Lower leg skin (tissue), 4 donors: ENCODE measurements at regions not wholly inside any gene's neighbourhood (a gene's known extent, or its start where the extent isn't known, plus 50 kb on each side); places are given as distances from the start of the nearest gene placed in this dataset.

ENCODE experiments used
- DNase-seq, 2 donors: peaks; one replicate each; pipeline ENCODE4 v3.0.0-alpha.2; 2019; ENCODE audit warnings: low spot score in 2 of 2
- H3K4me3 ChIP-seq: fragments of 200-600 bp; sonication (generic); 2 replicates; pipeline ENCODE4 v1.5.1; 2017; ENCODE audit warnings: mild to moderate bottlenecking, low read depth; ENCODE audit not compliant: poor library complexity, severe bottlenecking
- POLR2A ChIP-seq, 2 donors: fragments of 450-650 bp; IDR thresholded peaks; one replicate each; pipeline ENCODE4 v1.6.1; 2016 to 2017; ENCODE audit warnings: antibody characterized with exemption in 2 of 2, mild to moderate bottlenecking in 1 of 2, moderate library complexity in 1 of 2
- WGBS, 2 donors: methylation state at CpG; one replicate each; pipeline ENCODE4 v1.1.5; 2018; 5-methylcytosine and 5-hydroxymethylcytosine counted together
- intact Hi-C: fragments of 100-400 bp; cut with DNase I; formaldehyde crosslinking; loops from one replicate; pipeline ENCODE4 v1.15.0; 2023; ENCODE audit warnings: low total_unique reads
- TF ChIP-seq, protein P1 (sequence below), 3 donors: fragments of 450-650 bp; IDR thresholded peaks; one replicate each; pipeline ENCODE4 v1.5.1; 2016; ENCODE audit warnings: antibody characterized with exemption in 3 of 3, mild to moderate bottlenecking in 3 of 3, moderate library complexity in 2 of 3

DNA sequence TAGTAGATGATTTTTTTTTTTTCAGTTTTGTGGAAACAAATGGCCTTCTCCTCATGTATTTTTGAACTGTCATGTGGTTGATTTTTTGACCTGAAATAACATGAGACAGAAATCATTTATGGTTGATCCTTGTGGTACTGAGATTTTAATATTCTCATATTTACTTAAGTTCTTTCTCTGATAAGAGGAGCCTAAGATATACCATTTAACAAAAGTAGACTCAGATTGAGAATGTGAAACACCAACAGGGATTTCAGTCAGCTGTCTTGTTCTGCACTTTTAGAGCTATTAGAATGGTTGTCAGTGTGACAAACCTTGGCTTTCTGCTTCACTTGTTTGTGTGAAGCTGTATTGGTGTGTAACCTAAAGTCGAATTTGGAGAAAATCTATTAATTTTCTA, 575.7 kb downstream of the SPOCK3 start:
- 68 to 73% methylated on average over 1 of the region's 1 CpG for WGBS, 2 donors
- TF ChIP-seq, protein P1, sequence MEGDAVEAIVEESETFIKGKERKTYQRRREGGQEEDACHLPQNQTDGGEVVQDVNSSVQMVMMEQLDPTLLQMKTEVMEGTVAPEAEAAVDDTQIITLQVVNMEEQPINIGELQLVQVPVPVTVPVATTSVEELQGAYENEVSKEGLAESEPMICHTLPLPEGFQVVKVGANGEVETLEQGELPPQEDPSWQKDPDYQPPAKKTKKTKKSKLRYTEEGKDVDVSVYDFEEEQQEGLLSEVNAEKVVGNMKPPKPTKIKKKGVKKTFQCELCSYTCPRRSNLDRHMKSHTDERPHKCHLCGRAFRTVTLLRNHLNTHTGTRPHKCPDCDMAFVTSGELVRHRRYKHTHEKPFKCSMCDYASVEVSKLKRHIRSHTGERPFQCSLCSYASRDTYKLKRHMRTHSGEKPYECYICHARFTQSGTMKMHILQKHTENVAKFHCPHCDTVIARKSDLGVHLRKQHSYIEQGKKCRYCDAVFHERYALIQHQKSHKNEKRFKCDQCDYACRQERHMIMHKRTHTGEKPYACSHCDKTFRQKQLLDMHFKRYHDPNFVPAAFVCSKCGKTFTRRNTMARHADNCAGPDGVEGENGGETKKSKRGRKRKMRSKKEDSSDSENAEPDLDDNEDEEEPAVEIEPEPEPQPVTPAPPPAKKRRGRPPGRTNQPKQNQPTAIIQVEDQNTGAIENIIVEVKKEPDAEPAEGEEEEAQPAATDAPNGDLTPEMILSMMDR (IDR thresholded peaks at IDR 0.05): no peak
- no peak for TF ChIP-seq POLR2A (IDR thresholded peaks at IDR 0.05)
- no peak overlapping the region for H3K4me3 ChIP-seq
- DNase-seq: no peak
- intact Hi-C loops: no loop called here

DNA sequence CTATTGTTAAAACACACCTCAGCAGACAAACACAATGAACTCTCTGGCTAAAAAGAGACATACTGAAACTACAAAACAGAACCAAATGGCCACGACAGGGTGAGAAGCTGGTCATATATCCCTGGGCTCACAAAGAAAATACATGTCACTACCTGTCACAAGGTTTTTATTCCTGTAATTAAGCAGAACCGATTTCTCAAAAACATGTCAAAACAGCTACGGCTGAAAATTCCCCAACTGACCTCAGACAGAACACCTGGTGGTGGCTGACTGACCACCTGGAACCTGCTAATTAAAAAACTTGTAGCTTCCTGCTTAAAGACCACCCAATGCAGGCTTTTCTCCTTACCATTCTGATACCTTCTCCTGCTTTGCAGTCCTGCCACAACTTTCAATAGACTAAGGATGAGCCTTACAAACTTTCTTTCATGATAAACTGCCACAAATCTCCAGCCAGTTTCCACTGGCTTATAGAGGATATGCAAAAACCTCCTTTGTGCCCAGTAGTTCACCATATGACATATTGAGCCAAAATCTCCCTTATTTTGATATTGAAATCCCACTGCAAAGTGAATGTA, 571.9 kb downstream of the SPOCK3 start:
- TF ChIP-seq POLR2A (IDR thresholded peaks at IDR 0.05): no peak
- TF ChIP-seq, protein P1 (IDR thresholded peaks at IDR 0.05): no peak
- 35 to 36% methylated on average over 3 of the region's 3 CpGs for WGBS, 2 donors

DNA sequence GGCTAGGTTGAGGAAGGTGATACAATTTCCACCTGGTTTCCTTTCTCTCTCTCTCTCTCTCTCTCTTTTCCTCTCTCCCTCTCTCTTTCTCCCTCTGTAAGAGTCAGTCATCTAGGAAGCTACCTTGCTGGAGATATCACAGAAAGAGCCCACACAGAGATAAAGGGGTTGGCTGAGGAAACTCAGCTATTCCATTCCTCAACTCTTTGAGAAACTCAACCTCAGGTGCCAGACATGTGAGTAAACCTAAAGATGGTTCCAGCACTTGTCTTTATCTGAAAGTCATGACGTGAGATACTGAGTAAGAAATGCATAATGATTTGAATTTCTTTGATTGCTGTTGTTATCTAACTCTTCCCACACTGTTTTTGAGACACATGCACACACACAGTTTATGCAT, 564.0 kb downstream of the SPOCK3 start:
- WGBS, 2 donors: 37 to 56% methylated on average over 1 of the region's 1 CpG
- no peak overlapping the region for H3K4me3 ChIP-seq
- TF ChIP-seq, protein P1 (IDR thresholded peaks at IDR 0.05): no peak
- TF ChIP-seq POLR2A (IDR thresholded peaks at IDR 0.05): no peak
- no peak for DNase-seq
- intact Hi-C loops: no loop called here

More for the DNA sequence above, 571.9 kb downstream of the SPOCK3 start:
- intact Hi-C loops: no loop called here
- DNase-seq: no peak
- no peak overlapping the region for H3K4me3 ChIP-seq

DNA sequence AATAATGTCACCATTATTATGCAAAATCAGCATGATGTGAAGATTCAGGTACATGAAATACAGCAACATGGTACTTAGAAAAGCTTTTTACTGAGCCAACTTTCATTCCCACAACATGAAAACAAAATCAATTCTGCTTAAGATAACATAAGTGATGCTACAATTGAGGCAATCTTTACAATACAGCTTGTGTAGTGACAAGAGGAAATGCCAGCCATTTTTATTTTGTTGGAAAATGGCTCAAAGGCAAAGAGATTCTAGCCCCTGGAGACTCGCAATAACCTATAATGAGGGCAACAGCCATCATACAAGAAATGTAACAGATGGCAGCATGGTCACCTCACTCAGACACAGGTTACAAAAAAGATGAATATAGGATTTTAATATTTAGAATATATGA, 560.4 kb downstream of the SPOCK3 start:
- WGBS, 2 donors: 91 to 95% methylated on average over 1 of the region's 1 CpG
- no peak overlapping the region for H3K4me3 ChIP-seq
- no peak for DNase-seq
- TF ChIP-seq POLR2A (IDR thresholded peaks at IDR 0.05): no peak
- TF ChIP-seq, protein P1 (IDR thresholded peaks at IDR 0.05): no peak
- intact Hi-C loops: no loop called here

DNA sequence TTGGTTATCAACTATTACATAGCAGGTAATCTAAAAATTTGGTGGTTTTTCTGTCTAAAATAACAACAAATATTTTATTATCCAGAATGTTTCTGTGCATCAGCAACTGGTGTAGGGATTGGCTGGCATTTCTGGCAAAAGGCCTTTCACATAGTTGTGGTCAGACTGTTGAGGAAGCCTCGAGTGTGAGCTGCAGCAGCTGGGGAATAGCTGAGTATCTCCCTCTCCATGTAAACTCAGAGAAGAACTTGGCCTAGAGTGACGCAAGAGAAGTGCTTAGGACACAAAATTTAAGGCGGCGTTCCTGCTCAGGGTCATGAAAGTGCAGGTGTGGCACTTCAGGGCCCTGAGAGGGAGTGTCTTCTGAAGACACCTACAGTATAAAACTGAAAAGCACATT, 558.9 kb downstream of the SPOCK3 start:
- 56 to 60% methylated on average over 4 of the region's 4 CpGs for WGBS, 2 donors
- TF ChIP-seq POLR2A (IDR thresholded peaks at IDR 0.05): no peak
- TF ChIP-seq, protein P1 (IDR thresholded peaks at IDR 0.05): no peak
- DNase-seq: no peak
- H3K4me3 ChIP-seq: no peak overlapping the region
- intact Hi-C loops: no loop called here

DNA sequence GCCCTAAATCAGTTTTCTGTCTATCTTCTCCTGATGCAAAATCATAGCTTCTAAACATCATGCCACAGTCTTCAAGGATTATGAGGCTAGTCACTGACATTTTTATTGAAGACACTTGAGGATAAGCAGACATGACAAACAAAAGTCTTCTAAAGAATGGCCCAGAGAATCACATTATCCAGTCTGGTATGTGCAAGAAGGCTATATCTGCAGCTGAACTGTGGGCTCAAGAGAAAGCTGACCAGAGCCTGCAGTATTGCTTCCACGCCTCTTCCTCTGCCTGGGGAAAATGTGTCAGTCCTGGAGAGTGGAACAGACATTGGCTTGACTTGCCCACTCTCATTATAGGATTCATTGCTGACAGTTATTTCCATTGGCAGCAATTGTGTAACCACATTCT, 553.5 kb downstream of the SPOCK3 start:
- DNase-seq: no peak
- H3K4me3 ChIP-seq: no peak overlapping the region
- 73 to 77% methylated on average over 1 of the region's 1 CpG for WGBS, 2 donors
- intact Hi-C loops: no loop called here
- TF ChIP-seq POLR2A (IDR thresholded peaks at IDR 0.05): no peak
- TF ChIP-seq, protein P1 (IDR thresholded peaks at IDR 0.05): no peak
